ENCODE measurements at regions not wholly inside any gene's neighbourhood (a gene's known extent, or its start where the extent isn't known, plus 50 kb on each side); places are given as distances from the start of the nearest gene placed in this dataset.
A peak's percentile ranks its signal among the peaks of the same experiment; 100 is the strongest.
"Not testable (repeated sequence)": the region's sequence is repeated elsewhere in the genome, so short reads cannot be mapped to it uniquely, and the experiment has no call there.

- H3K4me3 ChIP-seq (ENCODE audit: insufficient read depth, low read depth, low read length, poor library complexity, severe bottlenecking); H3K9me3 ChIP-seq (ENCODE audit: control insufficient read depth, low read length); H3K27ac ChIP-seq (ENCODE audit: insufficient read depth, low read length, poor library complexity, severe bottlenecking); H3K36me3 ChIP-seq (ENCODE audit: control insufficient read depth, insufficient read depth, low read length); DNase-seq; H3K4me1 ChIP-seq (ENCODE audit: control insufficient read depth, insufficient read depth, low read length, poor library complexity, severe bottlenecking); H3K27me3 ChIP-seq (replicated peaks; ENCODE audit: control insufficient read depth, insufficient read depth, low read length, poor library complexity, severe bottlenecking): not testable (repeated sequence)
These were observed 111.6 kb downstream of the CRLF3 start for GRCh38 chr17:30712859-30713258.

DNA sequence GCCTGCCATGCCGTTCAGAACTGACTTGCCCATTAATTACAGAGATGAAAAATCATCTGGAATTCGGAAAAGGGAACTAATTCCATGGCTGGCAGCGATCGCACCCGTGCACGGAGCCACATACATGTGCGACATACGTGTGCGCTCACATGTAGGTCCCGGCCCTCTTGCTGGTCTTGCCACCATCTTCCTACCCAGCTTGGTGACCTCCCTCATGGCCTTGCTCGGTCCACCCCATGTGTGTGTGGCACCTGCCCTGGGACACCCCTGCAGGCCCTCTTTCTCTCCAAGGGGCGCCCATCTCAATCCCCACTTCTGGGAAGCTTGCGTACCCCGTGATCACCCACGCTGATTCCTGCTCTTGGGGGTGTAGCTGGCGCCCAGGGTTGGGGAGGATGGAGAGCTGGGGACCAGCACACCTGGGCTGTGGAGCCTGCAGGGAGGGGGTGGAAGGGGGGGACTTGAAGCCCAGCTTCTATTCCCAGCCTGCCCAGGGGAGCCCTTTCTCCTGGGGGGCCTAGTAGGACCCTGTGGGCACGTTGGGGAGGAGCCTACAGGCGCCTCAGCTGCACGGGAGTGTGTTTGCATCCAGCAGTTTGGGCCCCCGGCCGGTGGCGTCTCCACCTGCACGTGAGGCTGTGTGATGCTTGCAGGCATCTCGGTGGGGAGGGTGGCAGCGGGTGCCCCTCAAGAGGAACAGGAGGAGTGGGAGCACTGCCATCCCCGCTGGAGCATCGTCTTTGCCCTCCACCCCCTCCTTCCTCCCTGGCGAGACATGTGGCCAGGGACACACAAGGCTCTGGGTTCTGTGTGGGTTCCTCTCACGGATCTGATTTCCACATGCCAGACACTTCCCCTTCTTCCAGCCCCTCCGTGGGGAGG lies 112.6 kb downstream of the CRLF3 start:
- not testable (repeated sequence) for DNase-seq; H3K4me1 ChIP-seq (ENCODE audit: control insufficient read depth, insufficient read depth, low read length, poor library complexity, severe bottlenecking); H3K36me3 ChIP-seq (ENCODE audit: control insufficient read depth, insufficient read depth, low read length); H3K4me3 ChIP-seq (ENCODE audit: insufficient read depth, low read depth, low read length, poor library complexity, severe bottlenecking); H3K27ac ChIP-seq (ENCODE audit: insufficient read depth, low read length, poor library complexity, severe bottlenecking); H3K9me3 ChIP-seq (ENCODE audit: control insufficient read depth, low read length); H3K27me3 ChIP-seq (replicated peaks; ENCODE audit: control insufficient read depth, insufficient read depth, low read length, poor library complexity, severe bottlenecking)

DNA sequence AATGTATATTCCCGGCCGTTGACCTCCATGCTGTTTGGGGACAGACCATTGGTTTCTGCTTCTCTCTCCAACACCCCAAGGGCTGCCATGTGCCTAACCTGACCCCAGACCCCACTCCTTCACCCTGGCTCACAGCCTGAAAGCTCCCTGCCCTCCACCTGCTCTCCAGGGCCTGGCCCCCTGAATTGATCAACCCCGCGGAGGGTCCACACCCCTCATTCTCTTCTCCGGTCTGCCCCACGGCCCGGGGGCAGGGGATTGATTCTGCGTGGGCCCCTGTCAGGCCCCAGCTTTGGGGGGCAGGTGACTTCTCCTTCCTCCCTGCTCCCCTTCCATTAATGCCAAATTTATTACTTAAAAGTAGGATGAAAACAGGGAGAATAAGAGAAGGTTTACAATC lies 113.3 kb downstream of the CRLF3 start:
- DNase-seq; H3K4me1 ChIP-seq (ENCODE audit: control insufficient read depth, insufficient read depth, low read length, poor library complexity, severe bottlenecking); H3K36me3 ChIP-seq (ENCODE audit: control insufficient read depth, insufficient read depth, low read length); H3K27ac ChIP-seq (ENCODE audit: insufficient read depth, low read length, poor library complexity, severe bottlenecking); H3K27me3 ChIP-seq (replicated peaks; ENCODE audit: control insufficient read depth, insufficient read depth, low read length, poor library complexity, severe bottlenecking); H3K9me3 ChIP-seq (ENCODE audit: control insufficient read depth, low read length); H3K4me3 ChIP-seq (ENCODE audit: insufficient read depth, low read depth, low read length, poor library complexity, severe bottlenecking): not testable (repeated sequence)

GRCh38 chr17:30710276-30711088 lies 114.0 kb downstream of the CRLF3 start:
- H3K4me1 ChIP-seq (ENCODE audit: control insufficient read depth, insufficient read depth, low read length, poor library complexity, severe bottlenecking); H3K27ac ChIP-seq (ENCODE audit: insufficient read depth, low read length, poor library complexity, severe bottlenecking); H3K27me3 ChIP-seq (replicated peaks; ENCODE audit: control insufficient read depth, insufficient read depth, low read length, poor library complexity, severe bottlenecking); DNase-seq; H3K36me3 ChIP-seq (ENCODE audit: control insufficient read depth, insufficient read depth, low read length); H3K9me3 ChIP-seq (ENCODE audit: control insufficient read depth, low read length): not testable (repeated sequence)
- peak overlapping the region; percentile 58 for H3K4me3 ChIP-seq (ENCODE audit: insufficient read depth, low read depth, low read length, poor library complexity, severe bottlenecking)

DNA sequence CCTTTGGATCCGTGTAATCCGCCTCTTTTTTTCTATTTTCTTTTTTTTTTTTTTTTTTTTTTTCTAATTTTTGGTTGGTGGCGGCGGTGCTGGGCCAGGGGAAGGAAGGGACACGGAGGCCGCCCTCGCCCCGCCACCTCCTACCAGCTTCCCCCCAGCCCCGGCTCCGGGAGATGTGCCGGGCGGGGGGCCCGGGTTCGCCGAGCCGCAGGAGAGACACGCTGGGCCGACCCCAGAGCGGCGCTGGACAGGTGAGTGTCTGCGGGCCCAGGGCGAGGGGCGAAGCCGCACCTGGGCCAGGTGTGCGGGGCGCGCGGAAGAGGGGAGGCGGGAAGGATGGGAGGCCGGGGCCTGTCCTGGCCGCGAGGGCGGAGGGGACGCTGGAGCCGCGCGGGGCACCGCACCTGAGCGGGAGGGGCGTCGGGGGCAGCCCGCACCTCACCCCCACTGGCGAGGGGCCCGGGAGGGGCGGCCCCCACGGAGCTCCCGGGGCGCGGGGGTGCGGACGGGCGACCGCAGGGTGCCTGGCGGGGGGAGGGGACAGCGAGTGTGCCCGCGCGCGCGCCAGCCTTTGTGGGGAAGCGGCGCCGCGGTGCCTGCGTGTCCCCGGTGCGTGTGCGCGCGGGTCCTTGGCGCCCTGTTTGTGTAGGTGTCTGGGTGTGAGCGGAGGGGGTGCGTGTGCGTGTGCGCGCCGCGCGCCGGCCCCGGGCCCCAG lies 114.8 kb downstream of the CRLF3 start:
- not testable (repeated sequence) for H3K9me3 ChIP-seq (ENCODE audit: control insufficient read depth, low read length); H3K27ac ChIP-seq (ENCODE audit: insufficient read depth, low read length, poor library complexity, severe bottlenecking); H3K4me1 ChIP-seq (ENCODE audit: control insufficient read depth, insufficient read depth, low read length, poor library complexity, severe bottlenecking); H3K27me3 ChIP-seq (replicated peaks; ENCODE audit: control insufficient read depth, insufficient read depth, low read length, poor library complexity, severe bottlenecking); H3K36me3 ChIP-seq (ENCODE audit: control insufficient read depth, insufficient read depth, low read length)
- peak overlapping the region; percentile 58 for H3K4me3 ChIP-seq (ENCODE audit: insufficient read depth, low read depth, low read length, poor library complexity, severe bottlenecking)
- peak in 1 of 3 donors; percentile 6 for DNase-seq

GRCh38 chr17:30709096-30709495 lies 115.4 kb downstream of the CRLF3 start:
- H3K27me3 ChIP-seq (replicated peaks; ENCODE audit: control insufficient read depth, insufficient read depth, low read length, poor library complexity, severe bottlenecking); H3K27ac ChIP-seq (ENCODE audit: insufficient read depth, low read length, poor library complexity, severe bottlenecking); H3K9me3 ChIP-seq (ENCODE audit: control insufficient read depth, low read length); H3K36me3 ChIP-seq (ENCODE audit: control insufficient read depth, insufficient read depth, low read length); H3K4me1 ChIP-seq (ENCODE audit: control insufficient read depth, insufficient read depth, low read length, poor library complexity, severe bottlenecking): not testable (repeated sequence)
- H3K4me3 ChIP-seq (ENCODE audit: insufficient read depth, low read depth, low read length, poor library complexity, severe bottlenecking): peak overlapping the region; percentile 58
- peak in 1 of 3 donors; percentile 29 for DNase-seq

DNA sequence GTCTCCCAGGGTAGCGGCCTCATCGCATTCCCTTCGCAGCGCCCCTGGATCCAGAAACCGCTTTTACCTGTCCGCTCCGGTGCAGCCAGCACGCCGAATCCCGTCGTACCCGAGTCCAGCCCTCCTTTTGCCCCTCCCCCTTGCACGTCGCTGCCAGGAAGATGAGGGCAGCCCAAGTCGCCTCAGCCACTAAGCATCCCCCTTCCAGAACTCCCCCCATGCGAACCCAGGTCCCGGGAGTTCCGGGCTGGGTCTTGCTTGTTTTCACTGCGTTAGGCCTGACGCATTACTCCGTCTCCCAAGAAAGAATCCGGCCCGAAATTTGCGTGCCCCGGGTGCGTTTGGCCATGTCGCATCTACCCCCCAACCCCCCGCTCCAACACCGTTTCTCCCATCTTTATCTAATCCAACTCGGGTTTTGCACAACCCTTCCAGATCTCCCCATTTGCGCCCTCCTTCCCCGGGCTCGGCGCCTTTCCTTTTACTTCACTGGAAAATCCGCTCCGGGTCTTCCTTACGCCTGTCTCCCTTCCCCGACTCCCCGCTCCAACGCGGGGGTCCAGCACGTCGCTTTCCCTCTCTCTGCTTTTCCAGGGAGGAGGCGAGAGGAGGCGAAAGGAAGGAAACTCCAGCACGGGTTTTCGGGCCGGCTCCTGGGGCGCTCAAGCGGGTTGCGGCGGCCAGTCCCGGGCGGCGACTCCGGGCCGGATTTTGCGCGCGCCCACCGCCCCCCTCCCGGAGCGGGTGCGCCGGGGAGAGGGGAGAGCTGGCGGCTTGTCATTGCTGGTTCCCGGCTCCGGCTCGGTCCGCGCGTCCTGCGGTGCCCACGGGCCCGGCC lies 116.0 kb downstream of the CRLF3 start:
- not testable (repeated sequence) for H3K27ac ChIP-seq (ENCODE audit: insufficient read depth, low read length, poor library complexity, severe bottlenecking); H3K27me3 ChIP-seq (replicated peaks; ENCODE audit: control insufficient read depth, insufficient read depth, low read length, poor library complexity, severe bottlenecking); H3K36me3 ChIP-seq (ENCODE audit: control insufficient read depth, insufficient read depth, low read length); H3K9me3 ChIP-seq (ENCODE audit: control insufficient read depth, low read length); H3K4me1 ChIP-seq (ENCODE audit: control insufficient read depth, insufficient read depth, low read length, poor library complexity, severe bottlenecking)
- peak overlapping the region; percentile 60 for H3K4me3 ChIP-seq (ENCODE audit: insufficient read depth, low read depth, low read length, poor library complexity, severe bottlenecking)
- peak; percentile 38 to 65 (median 57) for DNase-seq

DNA sequence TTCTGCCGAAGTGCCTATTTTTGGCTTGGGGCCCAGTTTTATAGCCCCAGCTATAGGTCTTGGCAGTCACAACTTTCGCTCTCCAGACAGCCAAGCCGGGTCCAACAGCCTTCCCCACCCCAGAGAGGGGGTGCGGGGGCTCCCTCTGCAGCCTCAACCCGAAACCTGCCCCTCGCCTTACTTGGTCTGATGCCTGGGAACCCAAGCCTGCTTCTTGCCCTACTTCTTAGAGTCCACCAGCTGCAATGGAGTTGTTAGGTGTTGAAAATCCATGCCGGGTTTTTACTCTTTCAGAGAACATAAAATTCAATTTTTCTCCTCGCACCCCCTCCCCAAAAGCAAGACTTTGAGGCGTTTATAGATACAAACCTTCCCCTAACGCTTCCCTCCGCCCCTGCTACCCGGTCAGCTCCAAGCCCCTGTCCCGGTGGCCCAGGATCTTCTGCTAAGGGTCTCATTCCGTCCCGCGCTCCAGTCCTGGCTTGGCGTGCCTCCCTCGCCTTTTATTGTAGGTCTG lies 116.7 kb downstream of the CRLF3 start:
- H3K9me3 ChIP-seq (ENCODE audit: control insufficient read depth, low read length); H3K27ac ChIP-seq (ENCODE audit: insufficient read depth, low read length, poor library complexity, severe bottlenecking); H3K36me3 ChIP-seq (ENCODE audit: control insufficient read depth, insufficient read depth, low read length); H3K27me3 ChIP-seq (replicated peaks; ENCODE audit: control insufficient read depth, insufficient read depth, low read length, poor library complexity, severe bottlenecking); H3K4me1 ChIP-seq (ENCODE audit: control insufficient read depth, insufficient read depth, low read length, poor library complexity, severe bottlenecking): not testable (repeated sequence)
- peak overlapping the region; percentile 60 for H3K4me3 ChIP-seq (ENCODE audit: insufficient read depth, low read depth, low read length, poor library complexity, severe bottlenecking)
- peak in 1 of 3 donors; percentile 12 for DNase-seq

All from effector memory CD4-positive, alpha-beta T cell (primary cell).